Body of pancreas (tissue), 4 donors: ENCODE measurements at regions not wholly inside any gene's neighbourhood (a gene's known extent, or its start where the extent isn't known, plus 50 kb on each side); places are given as distances from the start of the nearest gene placed in this dataset.

ENCODE experiments used
- ATAC-seq: fragments of 150-250 bp; one replicate; pipeline ENCODE4 v1.9.1; 2016
- DNase-seq, 4 donors: peaks; one replicate each; pipeline ENCODE4 v3.0.0-alpha.2; 2019
- H3K27ac ChIP-seq, 4 donors: fragments of 200-600 bp; sonication (generic); 1 replicate in 3 of 4; 2 replicates in 1 of 4; pipeline versions ENCODE4 v1.5.1 to v1.6.1; 2016 to 2019; ENCODE audit warnings: mild to moderate bottlenecking in 1 of 4, mixed read lengths in 1 of 4, moderate library complexity in 1 of 4
- H3K27me3 ChIP-seq, 2 donors: fragments of 200-600 bp; sonication (generic); one replicate each; pipeline ENCODE4 v1.6.0; 2016; ENCODE audit warnings: mild to moderate bottlenecking in 1 of 2
- H3K36me3 ChIP-seq, 2 donors: fragments of 200-600 bp; sonication (generic); replicated peaks in 1 of 2; 2 replicates each; pipeline ENCODE4 v1.5.1; 2016; ENCODE audit warnings: low read depth in 2 of 2; ENCODE audit not compliant: insufficient read depth in 1 of 2
- H3K4me1 ChIP-seq: fragments of 200-600 bp; sonication (generic); one replicate; pipeline ENCODE4 v1.6.0; 2016
- H3K4me3 ChIP-seq, 2 donors: fragments of 200-600 bp; sonication (generic); 1 replicate in 1 of 2; 2 replicates in 1 of 2; pipeline ENCODE4 v1.5.1; 2016 to 2019
- H3K9me3 ChIP-seq, 3 donors: fragments of 200-600 bp; sonication (generic); 1 replicate in 2 of 3; 2 replicates in 1 of 3; pipeline ENCODE4 v1.5.1; 2016
- POLR2A ChIP-seq, 3 donors: fragments of 450-650 bp; IDR thresholded peaks; one replicate each; pipeline ENCODE4 v1.6.1; 2016; ENCODE audit warnings: antibody characterized with exemption in 3 of 3, mild to moderate bottlenecking in 2 of 3
- WGBS, 2 donors: methylation state at CpG; one replicate each; pipeline ENCODE4 v1.1.5; 2017; 5-methylcytosine and 5-hydroxymethylcytosine counted together
- intact Hi-C: fragments of 100-400 bp; cut with DNase I; formaldehyde crosslinking; loops from one replicate; pipeline ENCODE4 v1.15.1; 2023
- TF ChIP-seq, protein P1 (sequence below), 7 experiments: fragments of 450-650 bp in 4 of 7; fragments of 200-600 bp in 3 of 7; sonication (generic) in 3 of 7; IDR thresholded peaks; one replicate each; pipeline ENCODE4 v1.5.1; 2016 to 2019; ENCODE audit warnings: antibody characterized with exemption in 7 of 7

DNA sequence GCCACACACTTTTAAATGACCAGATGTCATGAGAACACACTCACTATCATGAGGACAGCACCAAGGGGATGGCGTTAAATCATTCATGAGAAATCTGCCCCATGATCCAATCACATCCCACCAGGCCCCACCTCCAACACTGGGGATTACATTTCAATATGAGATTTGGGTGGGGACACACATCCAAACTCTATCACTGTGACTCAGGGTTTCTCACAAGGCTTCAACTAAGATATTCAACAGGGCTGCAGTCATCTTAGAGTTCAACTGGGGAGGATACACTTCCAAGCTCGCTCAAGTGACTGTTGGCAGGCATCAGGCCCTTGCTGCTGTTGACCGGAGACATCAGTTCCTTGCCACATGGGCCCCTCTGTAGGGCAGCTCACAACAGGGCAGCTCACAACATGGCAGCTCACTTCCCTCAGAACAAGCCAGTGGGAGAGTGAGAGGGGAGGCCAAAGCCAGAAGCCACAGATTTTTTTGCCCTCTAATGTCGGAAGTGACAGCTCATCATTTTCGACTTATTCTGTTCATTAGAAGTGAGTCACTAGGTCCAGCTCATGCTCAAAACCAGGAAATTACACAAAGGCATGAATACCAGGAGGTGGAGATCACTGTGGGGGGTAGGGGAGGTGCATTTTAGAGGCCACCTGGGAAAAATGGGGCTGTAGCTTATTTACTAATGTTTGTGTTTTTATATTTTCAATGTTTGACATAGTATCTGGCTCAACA, 50.8 kb upstream of the PTHLH start:
- Histone ChIP-seq H3K4me1 (no peaks in the 10 kb centered on the region), H3K4me3 (no peak overlapping the region), H3K27me3 (no peaks in the 10 kb centered on the region), H3K36me3 (no peaks in the 10 kb centered on the region), H3K9me3 (no peaks in the 10 kb centered on the region), H3K27ac (no peak overlapping the region)
- ATAC-seq (no peak), DNase-seq (no peak)
- 78 to 84% methylated on average over 5 of the region's 5 CpGs for WGBS, 2 donors
- TF ChIP-seq, protein P1, sequence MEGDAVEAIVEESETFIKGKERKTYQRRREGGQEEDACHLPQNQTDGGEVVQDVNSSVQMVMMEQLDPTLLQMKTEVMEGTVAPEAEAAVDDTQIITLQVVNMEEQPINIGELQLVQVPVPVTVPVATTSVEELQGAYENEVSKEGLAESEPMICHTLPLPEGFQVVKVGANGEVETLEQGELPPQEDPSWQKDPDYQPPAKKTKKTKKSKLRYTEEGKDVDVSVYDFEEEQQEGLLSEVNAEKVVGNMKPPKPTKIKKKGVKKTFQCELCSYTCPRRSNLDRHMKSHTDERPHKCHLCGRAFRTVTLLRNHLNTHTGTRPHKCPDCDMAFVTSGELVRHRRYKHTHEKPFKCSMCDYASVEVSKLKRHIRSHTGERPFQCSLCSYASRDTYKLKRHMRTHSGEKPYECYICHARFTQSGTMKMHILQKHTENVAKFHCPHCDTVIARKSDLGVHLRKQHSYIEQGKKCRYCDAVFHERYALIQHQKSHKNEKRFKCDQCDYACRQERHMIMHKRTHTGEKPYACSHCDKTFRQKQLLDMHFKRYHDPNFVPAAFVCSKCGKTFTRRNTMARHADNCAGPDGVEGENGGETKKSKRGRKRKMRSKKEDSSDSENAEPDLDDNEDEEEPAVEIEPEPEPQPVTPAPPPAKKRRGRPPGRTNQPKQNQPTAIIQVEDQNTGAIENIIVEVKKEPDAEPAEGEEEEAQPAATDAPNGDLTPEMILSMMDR (IDR thresholded peaks at IDR 0.05): no peak
- no peak for TF ChIP-seq POLR2A (IDR thresholded peaks at IDR 0.05)
- intact Hi-C loops: no loop called here

DNA sequence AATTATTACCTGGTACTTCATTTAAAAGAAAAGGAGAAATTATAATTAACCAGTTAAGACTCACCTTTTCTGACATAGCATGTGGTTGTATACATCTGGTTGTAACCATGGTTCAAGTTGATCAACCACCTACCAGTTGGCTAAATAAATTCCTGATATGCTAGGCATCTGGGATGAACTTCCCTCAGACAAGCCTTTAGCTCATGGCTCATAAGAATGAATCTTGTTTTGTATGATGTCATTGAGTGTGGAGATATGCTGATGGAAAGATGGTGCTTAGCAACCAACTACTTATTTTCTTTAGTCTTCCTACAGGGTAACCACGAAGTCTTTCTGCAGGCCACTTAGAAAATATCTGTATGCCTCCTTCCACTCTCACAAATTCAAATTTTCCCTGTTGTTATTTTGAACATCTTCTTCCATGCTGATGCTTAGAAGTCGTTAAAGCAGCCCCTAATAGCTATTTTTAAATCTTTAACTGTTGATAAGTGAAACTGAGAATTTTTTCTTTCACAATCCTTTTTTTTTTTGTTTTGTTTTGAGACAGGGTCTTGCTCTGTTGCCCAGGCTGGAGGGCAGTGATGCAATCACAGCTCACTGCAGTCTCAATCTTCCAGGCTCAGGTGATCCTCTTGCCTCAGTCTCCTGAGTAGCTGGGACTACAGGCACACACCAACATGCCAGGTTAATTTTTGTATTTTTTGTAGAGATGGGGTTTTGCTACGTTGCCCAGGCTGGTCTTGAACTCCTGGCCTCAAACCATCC, 51.9 kb upstream of the PTHLH start:
- intact Hi-C loops: no loop called here
- WGBS, 2 donors: 71 to 80% methylated on average over 3 of the region's 3 CpGs
- TF ChIP-seq, protein P1 (IDR thresholded peaks at IDR 0.05): no peak
- no peak for TF ChIP-seq POLR2A (IDR thresholded peaks at IDR 0.05)
- no peak for DNase-seq
- H3K4me1 ChIP-seq: no peaks in the 10 kb centered on the region
- H3K9me3 ChIP-seq: no peaks in the 10 kb centered on the region
- H3K27ac ChIP-seq: no peak overlapping the region
- ATAC-seq: no peak
- no peaks in the 10 kb centered on the region for H3K27me3 ChIP-seq
- H3K36me3 ChIP-seq: no peaks in the 10 kb centered on the region
- no peak overlapping the region for H3K4me3 ChIP-seq

DNA sequence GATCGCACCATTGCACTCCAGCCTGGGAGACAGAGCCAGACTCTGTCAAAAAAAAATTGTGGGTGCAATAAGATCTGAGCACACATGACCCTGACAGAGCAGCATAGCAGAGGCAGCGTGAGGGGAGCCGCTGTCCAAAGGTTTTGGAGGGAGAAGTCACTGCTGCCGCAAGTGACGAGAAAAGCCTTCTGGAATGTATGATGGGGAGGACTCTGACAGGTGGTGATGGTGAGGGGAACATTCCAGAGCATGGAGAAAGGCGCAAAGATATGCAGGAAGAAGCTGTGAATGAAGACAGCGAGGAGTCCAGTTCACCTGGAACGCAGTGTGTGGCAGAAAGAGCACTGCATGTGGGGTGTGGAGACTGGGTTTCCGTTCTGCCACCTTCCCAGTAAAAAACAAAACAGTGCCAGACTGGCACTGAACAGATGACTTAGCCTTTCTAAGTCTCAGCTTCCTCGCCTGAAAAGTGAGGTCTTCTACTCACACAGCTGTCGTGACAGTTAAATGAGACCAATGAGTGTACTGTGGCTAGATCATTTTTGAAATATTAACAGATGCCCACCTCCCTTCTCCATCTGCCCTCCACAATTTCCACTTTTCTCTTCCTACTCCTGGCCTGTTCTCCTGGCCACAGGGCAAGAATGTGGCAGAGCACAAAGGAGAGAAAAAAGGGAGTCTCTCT, 53.4 kb upstream of the PTHLH start:
- H3K9me3 ChIP-seq: no peaks in the 10 kb centered on the region
- ATAC-seq: no peak
- H3K36me3 ChIP-seq: no peaks in the 10 kb centered on the region
- 91 to 95% methylated on average over 11 of the region's 11 CpGs for WGBS, 2 donors
- intact Hi-C loops: no loop called here
- H3K27me3 ChIP-seq: no peaks in the 10 kb centered on the region
- no peaks in the 10 kb centered on the region for H3K4me1 ChIP-seq
- DNase-seq: no peak
- TF ChIP-seq, protein P1 (IDR thresholded peaks at IDR 0.05): no peak
- H3K4me3 ChIP-seq: no peak overlapping the region
- no peak overlapping the region for H3K27ac ChIP-seq

DNA sequence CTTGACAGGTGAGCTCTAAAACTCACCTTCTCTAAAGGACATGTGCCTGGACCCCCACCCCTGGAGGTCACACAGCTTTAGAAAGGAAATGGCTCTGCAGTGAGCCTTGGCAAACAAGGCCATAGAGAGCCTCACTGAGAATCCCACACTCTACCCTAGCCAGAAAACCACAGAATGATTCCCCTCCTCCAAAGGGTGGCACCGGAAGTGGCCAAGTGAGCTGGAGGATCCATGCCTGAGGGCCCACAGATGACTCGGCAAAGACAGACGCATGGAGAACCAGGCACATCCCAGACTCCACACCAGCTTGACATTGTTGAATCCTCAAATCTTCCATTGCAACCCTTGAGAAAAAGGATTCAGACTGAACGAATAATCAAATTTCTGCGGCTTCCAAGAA, 54.2 kb upstream of the PTHLH start:
- DNase-seq (no peak), ATAC-seq (no peak)
- Histone ChIP-seq H3K27ac (no peak overlapping the region), H3K9me3 (no peaks in the 10 kb centered on the region), H3K27me3 (no peaks in the 10 kb centered on the region), H3K4me1 (no peaks in the 10 kb centered on the region), H3K4me3 (no peak overlapping the region), H3K36me3 (no peaks in the 10 kb centered on the region)
- TF ChIP-seq, protein P1 (IDR thresholded peaks at IDR 0.05): no peak
- TF ChIP-seq POLR2A (IDR thresholded peaks at IDR 0.05): no peak
- intact Hi-C loops: no loop called here
- WGBS, 2 donors: 85 to 92% methylated on average over 5 of the region's 5 CpGs
